ENCODE measurements at regions not wholly inside any gene's neighbourhood (a gene's known extent, or its start where the extent isn't known, plus 50 kb on each side); places are given as distances from the start of the nearest gene placed in this dataset.

DNA sequence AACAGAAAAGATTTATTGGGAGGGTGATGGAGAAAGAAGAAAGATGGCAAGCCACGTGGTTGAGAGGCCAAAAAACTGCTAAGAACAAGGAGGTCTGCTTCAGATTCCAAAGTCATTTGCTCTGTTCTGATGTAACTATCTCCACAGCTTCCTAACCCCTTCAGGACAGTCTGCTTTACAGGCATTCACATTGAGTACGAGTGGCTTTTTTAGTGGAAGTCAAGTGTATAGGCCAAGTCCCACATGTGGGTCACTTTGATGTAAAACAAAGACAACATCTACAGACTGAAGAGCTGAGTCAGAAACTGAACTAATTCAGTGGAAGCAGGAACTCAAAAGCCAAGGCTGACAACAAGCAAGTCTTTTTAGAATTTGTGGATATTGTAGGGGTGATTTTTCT lies 128.7 kb upstream of the F3 start:
- no peak for TF ChIP-seq CTCF (conservative IDR thresholded peaks at IDR 0.05)
- Mint-ChIP-seq H3K4me1 (ENCODE audit: unreplicated experiment) (no peaks in the 10 kb centered on the region), H3K4me3 (no peak overlapping the region), H3K9me3 (peaks cover 11% of the 10 kb centered on the region), H3K36me3 (peaks cover 4% of the 10 kb centered on the region), H3K27me3 (no peaks in the 10 kb centered on the region), H3K27ac (no peak overlapping the region)
- DNase-seq (ENCODE audit: extremely low spot score, unreplicated experiment): no peak

- DNase-seq (ENCODE audit: extremely low spot score, unreplicated experiment): no peak
- Mint-ChIP-seq H3K4me1 (ENCODE audit: unreplicated experiment) (no peaks in the 10 kb centered on the region), H3K36me3 (peaks cover 4% of the 10 kb centered on the region), H3K27ac (peak overlapping the region; percentile 10), H3K9me3 (peaks cover 11% of the 10 kb centered on the region), H3K4me3 (no peak overlapping the region), H3K27me3 (no peaks in the 10 kb centered on the region)
- TF ChIP-seq CTCF (conservative IDR thresholded peaks at IDR 0.05): no peak
Measured at GRCh38 chr1:94669198-94669597, 127.6 kb upstream of the F3 start.

GRCh38 chr1:94668528-94668927 lies 127.0 kb upstream of the F3 start:
- H3K9me3 Mint-ChIP-seq: peaks cover 11% of the 10 kb centered on the region
- H3K4me1 Mint-ChIP-seq (ENCODE audit: unreplicated experiment): no peaks in the 10 kb centered on the region
- no peaks in the 10 kb centered on the region for H3K27me3 Mint-ChIP-seq
- no peak overlapping the region for H3K27ac Mint-ChIP-seq
- H3K4me3 Mint-ChIP-seq: no peak overlapping the region
- DNase-seq (ENCODE audit: extremely low spot score, unreplicated experiment): no peak
- TF ChIP-seq CTCF (conservative IDR thresholded peaks at IDR 0.05): no peak
- peaks cover 4% of the 10 kb centered on the region for H3K36me3 Mint-ChIP-seq

- H3K27ac Mint-ChIP-seq: peak overlapping the region; percentile 20
- H3K9me3 Mint-ChIP-seq: peaks cover 11% of the 10 kb centered on the region
- no peaks in the 10 kb centered on the region for H3K27me3 Mint-ChIP-seq
- no peak for DNase-seq (ENCODE audit: extremely low spot score, unreplicated experiment)
- H3K4me3 Mint-ChIP-seq: no peak overlapping the region
- no peak for TF ChIP-seq CTCF (conservative IDR thresholded peaks at IDR 0.05)
- peaks cover 4% of the 10 kb centered on the region for H3K36me3 Mint-ChIP-seq
- H3K4me1 Mint-ChIP-seq (ENCODE audit: unreplicated experiment): no peaks in the 10 kb centered on the region
Measured at GRCh38 chr1:94667818-94668217, 126.3 kb upstream of the F3 start.

DNA sequence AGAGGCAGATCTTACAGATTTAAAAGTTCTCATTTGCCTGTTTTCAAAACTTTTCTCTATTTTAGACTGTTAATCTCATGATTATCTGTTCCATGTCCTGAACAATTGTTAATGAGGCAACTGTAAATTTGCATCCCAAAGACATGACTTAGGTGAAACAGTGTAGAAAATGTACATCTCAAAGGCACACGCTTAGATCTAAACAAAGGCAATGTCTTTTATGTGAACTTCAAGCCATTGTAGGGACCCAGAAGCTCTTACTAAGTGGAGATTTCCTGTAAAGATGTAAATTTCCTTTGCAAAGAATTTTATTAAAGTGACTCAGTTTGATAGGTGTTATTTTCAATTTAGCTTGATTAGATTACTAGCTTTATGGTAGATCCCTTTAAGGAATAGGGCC lies 125.2 kb upstream of the F3 start:
- Mint-ChIP-seq H3K4me1 (ENCODE audit: unreplicated experiment) (peaks cover 3% of the 10 kb centered on the region), H3K36me3 (peaks cover 4% of the 10 kb centered on the region), H3K9me3 (peaks cover 11% of the 10 kb centered on the region), H3K27me3 (no peaks in the 10 kb centered on the region), H3K4me3 (no peak overlapping the region), H3K27ac (no peak overlapping the region)
- no peak for TF ChIP-seq CTCF (conservative IDR thresholded peaks at IDR 0.05)
- no peak for DNase-seq (ENCODE audit: extremely low spot score, unreplicated experiment)

DNA sequence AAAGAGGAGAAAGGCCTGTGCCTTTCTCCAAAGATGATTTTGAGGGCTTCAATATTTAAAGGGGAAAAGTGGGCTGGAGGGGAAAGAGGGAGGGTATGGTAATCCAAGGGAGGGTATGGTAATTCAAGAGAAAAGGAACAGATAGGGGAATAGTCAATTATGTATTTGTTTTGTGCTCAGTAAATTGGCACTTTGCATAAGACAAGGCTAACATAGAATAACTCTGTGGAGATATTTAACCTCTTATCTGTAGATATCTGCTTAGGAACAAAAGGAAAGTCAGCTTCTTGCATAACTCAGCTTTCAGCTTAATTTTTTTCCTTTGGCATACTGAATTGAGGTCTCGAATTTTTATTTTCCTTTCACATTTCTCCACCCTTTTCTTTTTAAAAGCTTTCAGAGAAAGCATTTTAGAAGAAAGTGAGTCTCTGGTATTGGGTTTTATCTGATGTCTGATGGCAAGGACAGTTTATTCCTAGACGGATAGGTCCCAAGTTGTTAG lies 119.9 kb upstream of the F3 start:
- H3K36me3 Mint-ChIP-seq: no peaks in the 10 kb centered on the region
- peaks cover 3% of the 10 kb centered on the region for H3K9me3 Mint-ChIP-seq
- H3K27ac Mint-ChIP-seq: peak overlapping the region; percentile 79
- no peak for TF ChIP-seq CTCF (conservative IDR thresholded peaks at IDR 0.05)
- no peak for DNase-seq (ENCODE audit: extremely low spot score, unreplicated experiment)
- no peaks in the 10 kb centered on the region for H3K27me3 Mint-ChIP-seq
- no peak overlapping the region for H3K4me3 Mint-ChIP-seq
- peaks cover 26% of the 10 kb centered on the region for H3K4me1 Mint-ChIP-seq (ENCODE audit: unreplicated experiment)

All from type B pancreatic cell (in vitro differentiated cells).